Smooth muscle cell (in vitro differentiated cells): ENCODE measurements at regions not wholly inside any gene's neighbourhood (a gene's known extent, or its start where the extent isn't known, plus 50 kb on each side); places are given as distances from the start of the nearest gene placed in this dataset.

Source experiments
- DNase-seq: peaks from one replicate; lab custom pipeline; 2025; ENCODE audit not compliant: unreplicated experiment; lab: John Stamatoyannopoulos, UW
- H2AFZ ChIP-seq: fragments of 200-600 bp; sonication (generic); 2 replicates; pipeline ENCODE4 v1.6.0; 2016; ENCODE audit warnings: antibody characterized with exemption, low read depth, mild to moderate bottlenecking
- H3F3A ChIP-seq: fragments of 200-600 bp; sonication (generic); 2 replicates; pipeline ENCODE4 v1.6.0; 2017; ENCODE audit warnings: antibody characterized with exemption, low read depth
- H3K27ac ChIP-seq: fragments of 200-600 bp; sonication (generic); 2 replicates; pipeline ENCODE4 v1.5.1; 2016; ENCODE audit warnings: low read depth, mild to moderate bottlenecking
- H3K27me3 ChIP-seq: fragments of 200-600 bp; sonication (generic); 2 replicates; pipeline ENCODE4 v1.6.1; 2016; ENCODE audit warnings: low read depth, mild to moderate bottlenecking
- H3K36me3 ChIP-seq: fragments of 200-600 bp; sonication (generic); 2 replicates; pipeline ENCODE4 v1.5.1; 2016; ENCODE audit warnings: low read depth
- H3K4me1 ChIP-seq: fragments of 200-600 bp; sonication (generic); 2 replicates; pipeline ENCODE4 v1.5.1; 2016; ENCODE audit warnings: low read depth
- H3K4me2 ChIP-seq: fragments of 200-600 bp; sonication (generic); 2 replicates; pipeline ENCODE4 v1.6.0; 2016; ENCODE audit warnings: mild to moderate bottlenecking
- H3K4me3 ChIP-seq: fragments of 200-600 bp; sonication (generic); 2 replicates; pipeline ENCODE4 v1.5.1; 2016; ENCODE audit warnings: mild to moderate bottlenecking
- H3K79me2 ChIP-seq: fragments of 200-600 bp; sonication (generic); 2 replicates; pipeline ENCODE4 v1.6.0; 2016; ENCODE audit warnings: low read depth, mild to moderate bottlenecking
- H3K9ac ChIP-seq: fragments of 200-600 bp; sonication (generic); 2 replicates; pipeline ENCODE4 v1.6.0; 2016; ENCODE audit warnings: low read depth
- H3K9me3 ChIP-seq: fragments of 200-600 bp; sonication (generic); replicated peaks from 2 replicates; pipeline ENCODE4 v1.5.1; 2016; ENCODE audit warnings: low read depth
- H4K20me1 ChIP-seq: fragments of 200-600 bp; sonication (generic); 2 replicates; pipeline ENCODE4 v1.6.0; 2016; ENCODE audit warnings: low read depth
- WGBS: methylation state at CpG from one replicate; pipeline ENCODE4 v1.1.7; 2016; ENCODE audit warnings: low lambda C conversion rate; 5-methylcytosine and 5-hydroxymethylcytosine counted together
- TF ChIP-seq, protein P1 (sequence below): fragments of 200-600 bp; sonication (generic); IDR thresholded peaks from 2 replicates; pipeline ENCODE4 v1.5.1; 2017; ENCODE audit warnings: borderline replicate concordance, mild to moderate bottlenecking, antibody characterized with exemption; ENCODE audit not compliant: insufficient read depth, poor library complexity, severe bottlenecking

GRCh38 chr6:84536885-84537638 lies 227.3 kb downstream of the TBX18 start:
- TF ChIP-seq, protein P1, sequence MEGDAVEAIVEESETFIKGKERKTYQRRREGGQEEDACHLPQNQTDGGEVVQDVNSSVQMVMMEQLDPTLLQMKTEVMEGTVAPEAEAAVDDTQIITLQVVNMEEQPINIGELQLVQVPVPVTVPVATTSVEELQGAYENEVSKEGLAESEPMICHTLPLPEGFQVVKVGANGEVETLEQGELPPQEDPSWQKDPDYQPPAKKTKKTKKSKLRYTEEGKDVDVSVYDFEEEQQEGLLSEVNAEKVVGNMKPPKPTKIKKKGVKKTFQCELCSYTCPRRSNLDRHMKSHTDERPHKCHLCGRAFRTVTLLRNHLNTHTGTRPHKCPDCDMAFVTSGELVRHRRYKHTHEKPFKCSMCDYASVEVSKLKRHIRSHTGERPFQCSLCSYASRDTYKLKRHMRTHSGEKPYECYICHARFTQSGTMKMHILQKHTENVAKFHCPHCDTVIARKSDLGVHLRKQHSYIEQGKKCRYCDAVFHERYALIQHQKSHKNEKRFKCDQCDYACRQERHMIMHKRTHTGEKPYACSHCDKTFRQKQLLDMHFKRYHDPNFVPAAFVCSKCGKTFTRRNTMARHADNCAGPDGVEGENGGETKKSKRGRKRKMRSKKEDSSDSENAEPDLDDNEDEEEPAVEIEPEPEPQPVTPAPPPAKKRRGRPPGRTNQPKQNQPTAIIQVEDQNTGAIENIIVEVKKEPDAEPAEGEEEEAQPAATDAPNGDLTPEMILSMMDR: no peak
- no peaks in the 10 kb centered on the region for H3K36me3 ChIP-seq
- H3K4me3 ChIP-seq: no peak overlapping the region
- no peak overlapping the region for H3K4me2 ChIP-seq
- no peaks in the 10 kb centered on the region for H3K79me2 ChIP-seq
- H3K4me1 ChIP-seq: no peaks in the 10 kb centered on the region
- no peak overlapping the region for H3K27ac ChIP-seq
- no peak overlapping the region for H3K9ac ChIP-seq
- H3K9me3 ChIP-seq: no peaks in the 10 kb centered on the region
- no peak overlapping the region for H2AFZ ChIP-seq
- no peak for DNase-seq
- H3F3A ChIP-seq: no peaks in the 10 kb centered on the region
- peaks cover 95% of the 10 kb centered on the region for H3K27me3 ChIP-seq
- 56% methylated on average over 4 of the region's 4 CpGs for WGBS
- H4K20me1 ChIP-seq: no peaks in the 10 kb centered on the region

DNA sequence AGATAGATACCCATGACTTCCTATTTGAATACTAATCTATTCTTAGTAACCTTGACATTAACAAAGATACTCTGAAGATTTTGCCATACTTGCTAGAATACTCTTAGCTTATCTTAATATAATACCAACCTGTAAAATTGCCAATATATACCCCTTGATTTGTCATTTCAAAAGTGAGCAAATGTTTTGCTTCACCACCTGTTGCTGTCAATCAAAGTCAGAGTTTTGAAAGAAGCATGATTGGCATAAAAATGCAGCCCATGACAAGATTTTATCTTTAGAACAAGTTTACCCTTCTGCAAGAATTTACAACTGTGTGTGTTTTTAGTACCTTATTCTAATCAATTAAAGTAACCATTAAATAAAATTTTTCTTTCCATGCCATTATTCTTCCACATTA lies 236.2 kb downstream of the TBX18 start:
- H3K4me2 ChIP-seq: no peak overlapping the region
- H3K9ac ChIP-seq: no peak overlapping the region
- DNase-seq: no peak
- peaks cover 60% of the 10 kb centered on the region for H3K27me3 ChIP-seq
- H3K36me3 ChIP-seq: no peaks in the 10 kb centered on the region
- H3K79me2 ChIP-seq: no peaks in the 10 kb centered on the region
- H4K20me1 ChIP-seq: no peaks in the 10 kb centered on the region
- no peaks in the 10 kb centered on the region for H3F3A ChIP-seq
- TF ChIP-seq, protein P1: no peak
- H2AFZ ChIP-seq: no peak overlapping the region
- H3K4me3 ChIP-seq: no peak overlapping the region
- H3K4me1 ChIP-seq: no peaks in the 10 kb centered on the region
- H3K27ac ChIP-seq: no peak overlapping the region
- H3K9me3 ChIP-seq: no peaks in the 10 kb centered on the region

- no peak for DNase-seq
- Histone ChIP-seq H3K9me3 (no peaks in the 10 kb centered on the region), H3K27me3 (peaks cover 45% of the 10 kb centered on the region), H3K36me3 (no peaks in the 10 kb centered on the region), H3K79me2 (no peaks in the 10 kb centered on the region), H2AFZ (no peak overlapping the region), H3K9ac (no peak overlapping the region), H3K4me3 (no peak overlapping the region), H4K20me1 (no peaks in the 10 kb centered on the region), H3K4me2 (no peak overlapping the region), H3K4me1 (no peaks in the 10 kb centered on the region), H3F3A (no peaks in the 10 kb centered on the region), H3K27ac (no peak overlapping the region)
- 96% methylated on average over 2 of the region's 2 CpGs for WGBS
- TF ChIP-seq, protein P1: no peak
Observed at GRCh38 chr6:84526631-84527030, 237.8 kb downstream of the TBX18 start.

DNA sequence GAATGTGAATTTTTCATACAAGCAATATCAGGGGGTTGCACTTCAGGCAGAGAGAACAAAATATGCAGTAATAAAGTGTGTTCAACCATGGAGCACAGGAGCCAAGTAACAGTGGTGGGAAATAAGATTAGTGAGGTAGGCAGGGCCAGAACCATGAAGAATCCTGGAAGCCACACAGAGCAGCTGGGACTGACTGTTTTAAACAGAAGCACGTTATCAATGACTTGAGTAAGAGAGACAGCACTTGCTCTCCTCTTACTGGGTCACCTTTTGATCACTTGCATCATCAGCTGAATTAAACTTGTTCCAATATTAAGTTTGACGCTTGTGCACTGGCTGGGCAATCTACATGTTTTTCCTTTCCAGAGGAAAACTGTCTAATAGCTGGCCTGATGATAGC lies 238.5 kb downstream of the TBX18 start:
- Histone ChIP-seq H2AFZ (no peak overlapping the region), H3K79me2 (no peaks in the 10 kb centered on the region), H3K9me3 (no peaks in the 10 kb centered on the region), H3K4me2 (no peak overlapping the region), H3F3A (no peaks in the 10 kb centered on the region), H4K20me1 (no peaks in the 10 kb centered on the region), H3K27ac (no peak overlapping the region), H3K9ac (no peak overlapping the region), H3K4me1 (no peaks in the 10 kb centered on the region), H3K4me3 (no peak overlapping the region), H3K27me3 (peaks cover 43% of the 10 kb centered on the region), H3K36me3 (no peaks in the 10 kb centered on the region)
- WGBS: 84% methylated on average over 2 of the region's 2 CpGs
- DNase-seq: no peak
- TF ChIP-seq, protein P1: no peak
